ENCODE measurements at regions not wholly inside any gene's neighbourhood (a gene's known extent, or its start where the extent isn't known, plus 50 kb on each side); places are given as distances from the start of the nearest gene placed in this dataset.
"Not testable (repeated sequence)": the region's sequence is repeated elsewhere in the genome, so short reads cannot be mapped to it uniquely, and the experiment has no call there.

DNA sequence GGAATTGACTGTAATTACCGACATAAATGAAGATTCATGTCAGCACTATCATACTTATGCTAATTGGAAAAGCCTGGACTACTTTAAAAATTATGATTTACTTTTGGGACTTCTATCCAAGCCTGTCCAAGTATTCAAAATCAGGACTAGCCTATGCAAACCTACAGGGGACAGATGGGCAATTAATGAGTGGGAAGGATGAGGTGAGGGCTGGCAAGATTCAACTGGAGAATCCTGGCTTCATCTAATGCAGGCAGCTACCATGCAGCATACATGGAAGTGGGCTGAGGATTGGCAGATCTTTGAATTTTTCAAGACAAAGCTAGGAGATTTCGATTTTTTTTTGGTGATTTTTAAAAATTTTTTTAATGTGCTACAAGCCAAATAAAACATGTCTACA is 532.6 kb downstream of the CSNK1G3 start:
- DNase-seq: no peak

DNA sequence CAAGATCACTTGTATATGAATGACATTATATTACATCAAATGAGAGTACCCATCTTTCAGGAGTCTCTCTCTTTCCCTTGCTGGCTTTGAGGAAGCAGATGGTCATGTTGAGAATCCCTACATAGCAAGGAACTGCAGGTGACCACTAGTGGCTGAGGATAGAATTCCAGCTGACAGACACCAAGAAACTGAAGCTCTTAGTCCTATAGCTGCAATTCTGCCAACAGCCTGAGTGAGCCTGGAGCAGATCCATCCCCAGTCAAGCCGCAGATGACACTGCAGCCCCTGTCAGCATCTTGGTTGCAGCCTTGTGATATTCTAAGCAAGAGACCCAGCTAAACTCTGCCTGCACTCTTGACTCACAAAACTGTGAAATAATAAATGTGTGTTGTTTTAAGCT is 531.5 kb downstream of the CSNK1G3 start:
- DNase-seq: no peak

DNA sequence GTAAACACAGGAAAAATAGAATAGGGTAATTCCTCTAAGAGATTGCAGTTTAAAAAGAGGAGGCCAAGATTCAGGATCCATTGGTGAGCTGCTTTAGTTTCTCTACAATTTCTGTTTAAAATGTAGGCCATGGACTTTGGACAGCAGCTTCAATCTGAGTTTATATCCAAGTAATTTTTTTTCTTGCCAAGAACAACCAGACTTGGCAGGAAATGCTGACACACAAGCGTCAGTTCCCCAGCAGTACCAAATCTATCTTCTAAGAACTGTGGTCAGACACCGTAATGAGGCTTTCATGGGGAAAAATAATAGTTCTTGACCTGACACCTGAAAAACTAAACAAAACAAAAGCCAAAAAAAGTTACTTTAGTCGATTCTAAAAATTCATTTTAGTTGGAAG is 528.8 kb downstream of the CSNK1G3 start:
- no peak for DNase-seq

DNA sequence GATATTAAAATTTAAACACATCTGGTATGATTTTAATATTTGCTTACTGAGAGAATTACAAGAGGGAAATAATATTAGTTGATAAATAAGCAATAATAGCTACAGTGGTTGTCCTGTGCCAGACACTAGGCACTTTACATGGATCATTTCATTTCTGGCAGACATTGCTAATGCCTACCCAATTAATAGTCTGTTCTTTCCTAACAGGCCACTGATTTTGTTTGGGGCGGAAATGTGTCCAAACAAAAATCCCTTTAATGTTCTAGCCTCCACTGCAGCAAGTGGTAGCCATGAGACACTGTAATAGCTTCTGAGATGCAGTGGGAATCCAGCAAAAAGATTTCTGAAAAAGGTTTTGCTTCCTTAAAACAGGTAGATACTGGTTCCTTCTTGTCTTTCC is 527.4 kb downstream of the CSNK1G3 start:
- DNase-seq: no peak

DNA sequence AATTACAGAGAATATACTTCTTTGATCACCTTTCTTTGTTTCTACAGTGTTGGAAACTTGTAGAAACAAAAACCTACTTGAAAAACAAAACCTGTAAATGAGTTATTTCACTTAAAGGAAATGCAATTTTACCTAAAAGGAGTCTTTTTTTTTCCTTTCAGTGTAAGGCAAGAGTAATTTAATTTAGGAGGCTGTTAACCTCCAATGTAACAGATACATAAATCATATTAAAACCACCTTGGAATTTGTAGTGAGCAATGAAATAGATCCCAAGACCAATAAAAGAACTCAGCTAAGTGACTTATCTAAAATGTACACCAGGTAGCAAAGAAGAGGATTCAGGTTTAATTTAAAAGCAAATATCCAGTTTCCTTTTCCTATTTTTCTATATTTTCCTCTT is 524.8 kb downstream of the CSNK1G3 start:
- DNase-seq: no peak

DNA sequence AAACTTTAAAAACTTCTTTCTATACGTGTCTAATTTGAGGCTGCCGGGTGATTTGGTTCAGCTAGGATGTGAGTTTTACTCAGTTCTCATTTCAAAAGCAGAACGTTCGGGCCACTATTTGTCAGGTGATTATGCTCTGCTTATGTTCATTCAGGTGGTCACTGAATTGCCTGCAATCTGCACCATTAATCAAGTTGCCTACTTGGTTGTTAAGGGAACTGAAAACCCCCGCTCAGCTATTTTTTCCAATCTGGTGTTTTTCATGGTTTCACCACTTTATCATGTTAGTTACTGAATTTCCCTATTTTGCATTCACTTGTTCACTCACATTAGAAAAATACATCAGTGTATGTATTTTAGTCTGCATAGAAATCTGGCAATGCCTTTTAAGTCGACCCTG is 523.0 kb downstream of the CSNK1G3 start:
- no peak for DNase-seq

DNA sequence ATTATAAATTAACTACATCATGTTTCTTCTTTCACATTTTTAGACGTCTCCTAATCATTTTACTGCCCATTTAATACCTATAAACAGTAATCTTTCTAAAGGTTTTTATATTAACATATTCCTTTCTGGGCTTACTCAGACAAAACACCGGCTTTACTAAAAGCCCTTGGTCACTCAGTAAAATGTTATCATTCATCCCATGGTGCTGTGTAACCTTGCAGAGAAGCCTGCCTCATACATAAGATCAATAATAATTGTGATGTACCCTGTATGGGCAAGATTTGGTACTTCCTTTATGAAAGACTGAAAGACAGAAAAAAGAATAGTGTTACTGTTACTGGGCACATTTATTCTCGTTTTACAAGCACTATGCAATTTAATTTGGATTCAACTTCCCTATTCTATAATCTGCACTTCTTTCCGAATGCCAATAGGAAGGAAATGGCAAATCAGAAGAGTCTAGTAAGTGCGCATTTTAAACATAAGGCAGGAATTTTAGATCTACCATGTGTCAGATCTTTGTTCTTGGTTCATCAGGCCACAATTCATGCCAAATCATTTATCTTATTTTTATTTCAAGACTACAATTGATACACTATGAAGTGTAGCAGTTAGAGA is 522.2 kb downstream of the CSNK1G3 start:
- DNase-seq: no peak

DNA sequence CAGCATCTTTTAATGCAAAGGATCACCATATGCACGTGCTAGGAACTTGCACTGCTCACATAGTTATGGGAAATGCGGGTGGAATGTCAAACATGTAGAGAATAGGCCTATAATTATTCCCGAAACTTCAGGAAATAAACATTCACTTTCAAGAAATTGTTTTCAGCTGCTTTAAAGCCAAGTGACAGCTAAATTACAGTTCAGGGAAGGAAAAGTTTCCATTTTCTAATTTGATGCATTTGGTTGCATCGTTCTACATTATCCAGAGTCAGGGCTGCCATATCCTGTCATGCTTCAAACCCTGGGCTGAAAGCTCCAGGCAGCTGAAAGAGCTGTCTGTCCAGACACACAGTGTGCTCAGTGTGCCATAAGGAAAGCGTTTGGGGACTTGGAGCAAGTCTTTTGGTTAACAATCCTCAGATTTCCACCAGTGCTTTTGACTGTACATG is 518.1 kb downstream of the CSNK1G3 start:
- DNase-seq: no peak

DNA sequence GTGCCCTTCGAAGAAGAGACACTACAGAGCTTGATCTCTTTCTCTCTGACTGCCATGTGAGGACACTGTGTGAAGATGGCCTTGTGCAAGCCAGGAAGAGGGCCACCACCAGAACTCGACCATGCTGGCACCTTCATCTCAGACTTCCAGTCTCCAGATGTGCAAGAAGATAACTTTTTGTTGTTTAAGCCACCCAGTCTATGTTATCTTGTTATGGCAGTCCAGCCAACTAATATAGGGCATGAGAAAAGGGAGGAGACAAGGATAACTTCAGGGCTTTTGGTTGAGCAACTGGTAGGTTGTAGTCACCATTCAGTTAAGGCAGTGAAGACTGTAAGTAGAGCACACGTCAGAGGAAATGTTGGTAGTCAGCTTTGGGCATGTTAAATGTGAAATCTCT is 515.5 kb downstream of the CSNK1G3 start:
- DNase-seq: no peak

DNA sequence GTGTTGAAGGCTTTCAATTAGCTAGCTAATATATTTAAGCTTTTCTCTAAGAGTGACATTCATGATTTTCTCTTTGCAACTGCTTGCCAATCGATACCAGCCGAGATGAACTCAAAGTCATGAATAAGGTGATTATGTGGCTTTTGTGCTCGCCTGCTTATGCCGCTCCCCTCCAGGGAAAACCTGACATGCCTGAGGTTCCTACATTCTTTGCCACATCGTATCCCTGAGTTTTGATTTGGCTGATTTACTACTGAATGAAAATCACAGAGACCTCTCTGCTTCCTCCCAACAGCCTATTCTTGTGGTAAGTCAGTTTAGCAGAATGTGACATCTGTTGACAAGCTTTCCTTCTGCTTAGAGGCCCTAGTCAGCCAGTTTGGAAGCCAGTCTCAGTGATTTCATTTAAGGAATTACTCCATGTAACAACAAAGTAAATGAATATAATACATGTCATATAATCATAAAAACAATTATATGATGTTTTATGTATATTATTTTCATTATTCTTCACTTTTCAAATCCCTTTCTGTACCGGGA is 513.4 kb downstream of the CSNK1G3 start:
- DNase-seq: no peak

DNA sequence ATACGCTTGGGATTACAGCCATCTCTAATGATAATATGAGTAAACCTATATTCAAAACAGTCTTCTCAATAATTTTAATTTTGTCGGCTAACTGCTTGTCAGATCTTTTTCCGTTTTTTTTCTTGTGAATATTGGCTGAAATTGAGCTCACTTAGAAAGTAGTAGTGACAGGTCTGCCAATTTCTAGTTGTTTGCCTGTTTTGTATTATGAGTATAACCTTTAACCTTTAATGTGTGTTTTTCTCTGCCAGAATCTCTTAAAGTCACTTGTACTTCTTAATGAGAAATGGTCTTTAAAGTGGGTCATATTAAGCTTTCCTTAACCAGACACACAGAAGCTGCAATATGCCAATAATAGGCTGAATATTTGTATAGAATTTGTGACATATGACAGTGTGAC is 511.0 kb downstream of the CSNK1G3 start:
- no peak for DNase-seq

DNA sequence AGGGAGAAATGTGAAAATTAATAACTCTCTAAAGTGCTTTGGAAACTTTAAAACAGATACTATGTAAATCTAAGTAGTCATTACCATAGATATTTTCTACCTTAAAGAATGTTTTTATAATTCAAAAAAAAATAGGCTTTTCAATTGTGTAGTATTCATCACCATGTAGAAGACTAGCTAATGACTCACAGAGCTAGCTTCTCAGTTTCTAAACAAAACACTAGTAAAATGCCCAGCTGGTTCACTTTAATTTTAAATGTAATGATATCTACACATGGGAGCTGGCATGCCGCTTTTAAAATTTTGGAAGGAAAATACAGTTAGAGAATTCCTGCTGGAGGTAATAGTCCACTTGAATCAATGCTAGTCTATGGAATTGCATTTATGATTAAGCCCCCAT is 509.8 kb downstream of the CSNK1G3 start:
- DNase-seq: no peak

DNA sequence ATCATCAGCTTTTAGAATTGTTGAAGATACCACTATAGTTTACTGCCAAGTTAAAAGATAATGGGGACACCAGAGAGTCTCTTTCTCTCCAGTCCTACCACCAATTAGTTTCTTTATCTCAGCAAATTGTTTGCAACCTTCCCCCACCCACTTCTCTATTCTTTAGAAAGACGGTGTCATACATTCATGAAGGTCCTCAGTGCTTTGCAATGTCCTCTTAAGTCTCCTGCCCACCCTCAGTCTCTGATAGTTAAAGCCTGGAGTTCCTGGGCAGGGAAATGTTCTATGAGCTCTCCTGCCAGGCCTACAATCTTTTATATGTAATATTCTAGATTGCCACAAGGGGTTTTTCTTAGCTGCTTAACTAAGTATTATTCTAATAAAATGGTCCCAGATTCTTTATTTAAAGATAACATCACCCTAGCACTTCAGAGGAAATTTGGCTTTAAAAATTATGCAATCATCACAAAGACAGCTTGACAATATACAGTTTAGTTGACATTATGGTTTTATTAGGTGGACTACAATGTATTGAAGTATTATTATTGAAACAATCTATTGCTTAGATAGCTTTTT is 509.2 kb downstream of the CSNK1G3 start:
- DNase-seq: no peak

DNA sequence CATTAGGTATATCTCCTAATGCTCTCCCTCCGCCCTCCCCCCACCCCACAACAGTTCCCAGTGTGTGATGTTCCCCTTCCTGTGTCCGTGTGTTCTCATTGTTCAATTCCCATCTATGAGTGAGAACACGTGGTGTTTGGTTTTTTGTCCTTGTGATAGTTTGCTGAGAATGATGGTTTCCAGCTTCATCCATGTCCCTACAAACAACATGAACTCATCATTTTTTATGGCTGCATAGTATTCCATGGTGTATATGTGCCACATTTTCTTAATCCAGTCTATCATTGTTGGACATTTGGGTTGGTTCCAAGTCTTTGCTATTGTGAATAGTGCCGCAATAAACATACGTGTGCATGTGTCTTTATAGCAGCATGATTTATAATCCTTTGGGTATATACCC is 505.3 kb downstream of the CSNK1G3 start:
- not testable (repeated sequence) for DNase-seq

DNA sequence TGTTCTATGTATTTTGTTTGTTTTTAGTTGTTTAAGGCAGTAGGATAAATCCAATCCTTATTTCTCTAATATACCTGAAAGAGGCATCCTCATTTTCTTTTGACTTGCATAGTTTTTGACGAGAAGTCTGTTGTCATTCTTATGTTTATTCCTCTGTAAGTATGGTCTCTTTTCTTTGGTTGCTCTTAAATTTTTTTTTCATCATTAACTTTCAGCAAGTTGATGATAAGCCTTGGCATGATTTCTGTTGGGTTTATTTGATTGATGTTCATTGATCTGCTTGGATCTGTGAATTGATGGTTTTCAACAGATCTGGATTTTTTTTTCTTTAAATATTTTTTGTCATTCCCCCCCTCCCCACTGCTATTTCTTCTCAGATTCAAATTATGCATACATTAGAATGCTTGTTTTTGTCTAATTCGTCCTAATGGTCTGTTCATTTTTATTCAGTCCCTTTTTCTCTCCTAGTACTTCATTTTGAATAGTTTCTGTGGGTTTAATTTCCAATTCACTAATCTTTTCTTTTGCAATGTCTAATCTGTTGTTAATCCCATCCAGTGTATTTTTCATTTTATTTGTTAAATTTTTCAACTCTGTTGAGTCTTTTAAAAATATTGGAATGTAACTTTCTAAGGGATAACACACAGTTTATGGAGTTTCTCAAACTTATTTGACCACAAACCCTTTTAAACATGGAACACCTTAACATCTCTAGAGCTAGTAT is 495.9 kb downstream of the CSNK1G3 start:
- no peak for DNase-seq

DNA sequence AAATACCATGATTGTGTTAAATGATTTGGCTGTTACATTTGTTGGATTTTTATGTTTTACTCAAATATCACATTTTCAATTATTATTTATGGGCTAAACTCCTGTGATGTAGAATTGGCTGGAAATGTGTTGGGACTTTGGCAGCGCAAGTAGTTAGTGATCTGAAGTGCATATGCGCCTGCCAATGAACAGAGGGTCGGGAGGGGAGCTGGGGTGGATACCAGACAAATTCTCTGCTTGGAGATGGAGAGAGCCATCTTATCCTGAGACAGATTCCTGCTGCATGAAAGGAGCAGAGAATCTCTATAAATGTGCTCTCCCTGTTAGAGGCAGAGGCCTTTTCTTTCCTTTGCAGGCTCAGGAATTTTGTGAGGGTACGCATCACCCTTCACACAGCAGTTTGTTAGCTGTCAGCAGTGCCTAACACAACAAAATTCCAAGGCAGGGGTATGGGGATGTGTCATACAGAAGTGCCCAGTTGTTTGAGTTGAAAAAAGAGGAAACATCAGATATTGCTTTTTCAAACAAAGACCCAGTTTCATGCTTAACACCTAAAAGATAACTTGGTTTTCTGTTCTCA is 489.1 kb downstream of the CSNK1G3 start:
- DNase-seq: no peak

DNA sequence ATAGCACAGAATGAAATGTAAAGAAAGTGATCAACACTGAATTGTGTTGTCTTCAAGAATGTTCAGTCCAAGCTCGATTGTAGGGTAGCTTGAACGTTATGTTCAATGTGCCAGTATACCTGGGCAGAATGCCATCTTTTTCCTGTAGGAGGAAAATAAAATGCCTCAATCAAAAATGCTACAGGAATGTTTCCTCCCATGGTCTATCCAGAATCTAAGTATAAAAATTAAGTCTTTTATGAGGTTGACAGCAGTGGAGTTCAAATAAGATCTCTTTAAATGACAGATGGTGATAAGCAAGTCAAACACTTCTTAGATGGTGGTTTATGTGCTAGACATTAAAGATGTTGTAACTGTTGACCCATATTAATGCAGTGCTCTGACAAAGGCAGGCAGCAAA is 488.6 kb downstream of the CSNK1G3 start:
- no peak for DNase-seq

DNA sequence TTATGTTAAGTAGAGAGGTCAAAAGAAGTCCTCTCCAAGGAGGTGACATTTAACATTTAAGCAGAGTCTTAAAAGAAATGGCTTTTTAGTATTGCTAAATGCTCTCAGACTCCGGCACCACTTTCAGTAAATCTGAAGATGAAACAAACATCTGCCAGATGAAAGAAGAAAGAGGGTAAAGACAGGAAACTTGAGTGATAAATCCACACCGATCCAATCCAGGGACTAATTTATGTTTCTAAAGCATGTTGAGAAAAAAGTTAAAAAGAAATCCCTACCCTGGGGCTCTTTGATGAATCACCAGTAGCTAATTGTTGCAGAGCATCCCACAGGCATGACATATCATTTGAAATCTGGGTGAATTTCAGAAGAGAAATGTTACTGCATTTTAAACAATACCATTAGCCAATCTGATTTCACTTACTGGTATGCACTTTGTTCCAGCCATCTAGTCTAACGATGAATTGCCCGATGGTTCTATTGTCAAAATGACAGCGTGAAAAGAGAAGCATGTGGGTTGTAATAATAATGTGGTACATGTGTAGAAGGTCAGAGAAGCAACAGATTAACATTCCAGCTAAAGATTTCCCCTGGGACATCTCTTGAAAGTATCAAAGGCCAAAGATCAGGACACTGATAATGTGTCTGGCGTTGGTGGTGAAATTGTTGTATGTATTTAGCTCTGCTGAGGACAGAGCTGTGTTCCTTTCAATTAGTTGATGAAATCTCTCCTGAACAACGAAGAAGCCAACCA is 485.7 kb downstream of the CSNK1G3 start:
- DNase-seq: no peak

DNA sequence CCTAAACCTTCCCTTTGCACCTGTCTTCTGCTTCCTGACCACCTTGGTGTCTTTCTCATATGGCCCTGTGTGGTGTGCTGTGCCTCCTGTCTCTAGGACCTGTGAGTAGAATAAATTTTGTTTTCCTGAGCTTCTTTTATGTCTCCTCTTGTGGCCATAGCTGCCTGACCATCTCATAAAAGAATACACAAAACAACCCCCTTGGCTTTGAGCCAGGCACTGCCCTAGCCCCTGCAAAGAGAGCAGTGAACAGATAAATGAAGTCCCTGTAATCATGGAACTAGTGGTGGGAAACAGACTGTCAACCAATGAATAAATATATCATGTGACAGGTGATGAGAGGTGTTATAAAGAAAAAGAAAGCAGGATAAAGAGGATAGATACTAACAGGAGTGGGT is 485.1 kb downstream of the CSNK1G3 start:
- no peak for DNase-seq

DNA sequence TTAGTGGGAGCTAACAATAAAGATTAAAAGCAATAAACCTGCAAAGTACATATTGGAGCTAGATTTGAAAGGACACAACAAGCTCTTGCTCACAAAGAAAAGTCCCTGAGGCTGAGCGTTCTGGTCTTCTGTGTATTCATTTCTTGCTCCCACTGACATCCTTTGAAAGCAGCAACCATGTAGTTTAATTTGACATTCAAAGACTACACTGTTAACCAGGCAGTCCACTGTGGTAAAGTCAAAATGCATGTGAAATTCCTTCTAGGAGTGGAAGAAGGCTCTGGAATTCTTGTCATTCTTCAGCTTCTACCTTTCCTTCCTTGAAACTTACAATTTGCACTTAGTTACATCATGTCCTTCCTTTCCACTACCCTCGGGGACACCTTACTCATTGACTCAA is 480.7 kb downstream of the CSNK1G3 start:
- no peak for DNase-seq

DNA sequence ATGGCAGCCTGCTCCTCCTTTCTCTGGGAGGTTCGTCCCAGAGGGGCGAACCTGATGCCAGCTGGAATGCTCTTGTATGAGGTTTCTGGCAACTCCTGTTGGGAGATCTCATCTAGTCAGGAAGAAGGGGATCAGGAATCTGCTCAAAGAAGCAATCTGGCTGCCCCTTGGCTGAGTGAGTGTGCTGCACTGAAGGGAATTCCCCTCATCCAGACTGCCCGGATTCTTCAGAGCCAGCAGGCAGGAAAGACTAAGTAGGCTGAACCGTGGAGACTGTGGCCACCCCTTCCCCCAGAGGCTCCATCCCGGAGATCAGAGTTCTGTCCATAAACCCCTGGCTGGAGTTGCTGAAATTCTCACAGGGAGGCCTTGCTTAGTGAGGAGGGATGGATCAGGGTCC is 476.0 kb downstream of the CSNK1G3 start:
- DNase-seq: no peak

DNA sequence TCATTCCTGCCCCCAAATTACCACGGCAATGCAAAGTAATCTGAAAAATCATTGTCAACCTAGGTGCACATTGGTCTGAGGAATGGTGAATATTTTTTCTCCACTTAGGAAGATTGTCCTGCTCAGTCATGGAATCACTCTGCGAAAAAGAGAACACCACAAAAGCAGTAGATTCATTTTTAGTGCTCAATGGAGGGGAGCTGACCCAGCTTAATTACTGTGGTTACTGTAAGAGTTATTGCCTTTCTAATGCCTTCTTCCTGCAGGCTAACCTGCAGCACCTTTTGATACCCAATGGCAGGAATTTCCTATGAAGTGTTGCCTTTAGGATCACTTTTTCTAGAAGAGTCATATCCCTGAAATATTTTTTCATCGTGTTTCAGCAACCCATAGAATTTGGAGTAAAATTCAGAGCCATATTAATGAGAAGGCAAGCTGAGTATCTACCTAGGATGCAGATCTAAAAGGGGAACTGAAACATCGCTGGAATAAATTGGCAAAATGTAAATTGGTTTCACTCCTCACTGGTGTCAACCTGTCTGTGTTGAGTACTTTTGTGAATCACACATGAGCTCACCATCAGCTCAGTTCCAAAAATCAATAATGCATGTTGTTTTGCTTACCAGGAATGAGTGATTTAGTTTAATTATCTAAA is 464.5 kb downstream of the CSNK1G3 start:
- no peak for DNase-seq

DNA sequence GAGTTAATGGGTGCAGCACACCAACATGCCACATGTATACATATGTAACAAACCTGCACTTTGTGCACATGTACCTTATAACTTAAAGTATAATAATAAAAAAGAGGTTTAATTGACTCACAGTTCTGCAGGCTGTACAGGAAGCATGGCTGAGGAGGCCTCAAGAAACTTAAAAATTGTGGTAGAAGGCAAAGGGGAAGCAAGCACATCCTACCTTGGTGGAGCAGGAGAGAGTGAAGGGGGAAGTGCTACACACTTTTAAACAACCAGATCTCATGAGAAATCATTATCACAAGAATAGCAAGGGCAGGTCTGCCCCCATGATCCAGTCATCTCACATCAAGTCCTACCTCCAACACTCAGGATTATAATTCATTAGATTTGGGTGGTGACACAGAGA is 463.5 kb downstream of the CSNK1G3 start:
- DNase-seq: not testable (repeated sequence)
